Neural cell (in vitro differentiated cells): ENCODE measurements at regions not wholly inside any gene's neighbourhood (a gene's known extent, or its start where the extent isn't known, plus 50 kb on each side); places are given as distances from the start of the nearest gene placed in this dataset.

ENCODE experiments used
- H2AFZ ChIP-seq: fragments of 200-600, 300-800 bp; sonication (generic), shearing (Covaris generic); 2 replicates; pipeline ENCODE4 v1.6.0; 2014; ENCODE audit warnings: low read depth, mild to moderate bottlenecking, antibody characterized with exemption, low read length, moderate library complexity
- H3F3A ChIP-seq: fragments of 200-600 bp; shearing (Covaris generic); 2 replicates; pipeline ENCODE4 v1.6.1; 2016; ENCODE audit warnings: mild to moderate bottlenecking, moderate library complexity, mixed read lengths, antibody characterized with exemption, low read length; ENCODE audit not compliant: insufficient read depth, poor library complexity, severe bottlenecking
- H3K27ac ChIP-seq: fragments of 200-600, 300-800 bp; sonication (generic), shearing (Covaris generic); 2 replicates; pipeline ENCODE4 v1.5.1; 2014; ENCODE audit warnings: mild to moderate bottlenecking, low read length, moderate library complexity
- H3K27me3 ChIP-seq: fragments of 300-800, 200-600 bp; sonication (generic), shearing (Covaris generic); 2 replicates; pipeline ENCODE4 v1.6.0; 2014; ENCODE audit warnings: mild to moderate bottlenecking, low read depth, low read length, moderate library complexity; ENCODE audit not compliant: insufficient read depth
- H3K36me3 ChIP-seq: fragments of 300-800, 200-600 bp; sonication (generic), shearing (Covaris generic); 2 replicates; pipeline ENCODE4 v1.5.1; 2014; ENCODE audit warnings: mild to moderate bottlenecking, antibody characterized with exemption, low read length, moderate library complexity; ENCODE audit not compliant: insufficient read depth
- H3K4me2 ChIP-seq: fragments of 300-800, 200-600 bp; sonication (generic), shearing (Covaris generic); 2 replicates; pipeline ENCODE4 v1.6.0; 2014; ENCODE audit warnings: mild to moderate bottlenecking, low read length
- H3K4me3 ChIP-seq: fragments of 300-800, 200-600 bp; sonication (generic), shearing (Covaris generic); 2 replicates; pipeline ENCODE4 v1.5.1; 2014; ENCODE audit warnings: mild to moderate bottlenecking, low read length, moderate library complexity
- H3K79me2 ChIP-seq: fragments of 200-600 bp; shearing (Covaris generic); replicated peaks from 2 replicates; pipeline ENCODE4 v1.6.0; 2014; ENCODE audit warnings: mild to moderate bottlenecking, low read length, moderate library complexity; ENCODE audit not compliant: insufficient read depth
- H3K9ac ChIP-seq: fragments of 300-800, 200-600 bp; sonication (generic), shearing (Covaris generic); 2 replicates; pipeline ENCODE4 v1.6.1; 2016; ENCODE audit warnings: mild to moderate bottlenecking, low read length, mixed read lengths
- H3K9me2 ChIP-seq: fragments of 200-600 bp; shearing (Covaris generic); 2 replicates; pipeline ENCODE4 v1.6.1; 2016; ENCODE audit warnings: mild to moderate bottlenecking, low read length, mixed read lengths; ENCODE audit not compliant: insufficient read depth
- H3K9me3 ChIP-seq: fragments of 200-600, 300-800 bp; sonication (generic), shearing (Covaris generic); 2 replicates; pipeline ENCODE4 v1.6.1; 2016; ENCODE audit warnings: mild to moderate bottlenecking, mixed run types, low read length, moderate library complexity, mixed read lengths
- H4K20me1 ChIP-seq: fragments of 200-600 bp; shearing (Covaris generic); 2 replicates; pipeline ENCODE4 v1.6.1; 2016; ENCODE audit warnings: mild to moderate bottlenecking, mixed run types; ENCODE audit not compliant: insufficient read depth
- EP300 ChIP-seq: fragments of 450-650 bp; conservative IDR thresholded peaks from 2 replicates; pipeline ENCODE4 v1.6.1; 2014; ENCODE audit warnings: antibody characterized with exemption, mild to moderate bottlenecking, moderate library complexity; ENCODE audit not compliant: poor library complexity, severe bottlenecking
- MXI1 ChIP-seq: fragments of 450-650 bp; conservative IDR thresholded peaks from 2 replicates; pipeline ENCODE4 v1.6.1; 2014; ENCODE audit warnings: antibody characterized with exemption, mild to moderate bottlenecking; ENCODE audit not compliant: poor library complexity, severe bottlenecking
- POLR2AphosphoS5 ChIP-seq: IDR thresholded peaks from 2 replicates; pipeline ENCODE4 v1.6.1; 2012
- RAD21 ChIP-seq: fragments of 450-650 bp; conservative IDR thresholded peaks from 2 replicates; pipeline ENCODE4 v1.6.1; 2014; ENCODE audit warnings: antibody characterized with exemption, mild to moderate bottlenecking, moderate library complexity
- REST ChIP-seq: IDR thresholded peaks from 2 replicates; pipeline ENCODE4 v1.6.1; 2012; ENCODE audit warnings: borderline replicate concordance
- SMC3 ChIP-seq: fragments of 450-650 bp; conservative IDR thresholded peaks from 2 replicates; pipeline ENCODE4 v1.6.1; 2014; ENCODE audit warnings: antibody characterized with exemption, mild to moderate bottlenecking, moderate library complexity; ENCODE audit not compliant: poor library complexity
- TAF1 ChIP-seq: IDR thresholded peaks from 2 replicates; pipeline ENCODE4 v1.6.1; 2012; ENCODE audit warnings: low read depth
- TF ChIP-seq, protein P1 (sequence below): fragments of 450-650 bp; IDR thresholded peaks from 2 replicates; pipeline ENCODE4 v1.5.1; 2014; ENCODE audit warnings: antibody characterized with exemption, mild to moderate bottlenecking, moderate library complexity; ENCODE audit not compliant: poor library complexity, severe bottlenecking

DNA sequence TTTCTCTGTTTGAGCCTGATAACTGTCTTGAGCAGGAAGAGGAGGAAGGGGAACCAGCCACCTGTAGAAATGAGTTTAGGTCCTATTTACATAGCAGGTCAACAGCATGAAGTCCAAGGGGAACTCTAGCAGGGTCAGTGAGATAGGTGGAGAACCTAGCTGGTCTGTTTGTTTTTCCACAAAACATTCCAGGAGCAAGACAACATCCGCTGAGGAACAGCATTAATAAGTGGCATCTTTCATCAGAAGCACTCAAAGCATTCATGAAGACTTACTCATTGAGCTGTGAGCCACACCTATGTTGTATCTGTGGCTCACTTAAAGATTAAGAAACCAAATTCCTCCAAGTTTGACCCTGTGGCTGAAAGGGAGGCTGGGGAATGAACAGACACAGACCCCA is 115.9 kb downstream of the ACTBL2 start:
- H4K20me1 ChIP-seq, result no peaks in the 10 kb centered on the region
- TF ChIP-seq, protein P1, sequence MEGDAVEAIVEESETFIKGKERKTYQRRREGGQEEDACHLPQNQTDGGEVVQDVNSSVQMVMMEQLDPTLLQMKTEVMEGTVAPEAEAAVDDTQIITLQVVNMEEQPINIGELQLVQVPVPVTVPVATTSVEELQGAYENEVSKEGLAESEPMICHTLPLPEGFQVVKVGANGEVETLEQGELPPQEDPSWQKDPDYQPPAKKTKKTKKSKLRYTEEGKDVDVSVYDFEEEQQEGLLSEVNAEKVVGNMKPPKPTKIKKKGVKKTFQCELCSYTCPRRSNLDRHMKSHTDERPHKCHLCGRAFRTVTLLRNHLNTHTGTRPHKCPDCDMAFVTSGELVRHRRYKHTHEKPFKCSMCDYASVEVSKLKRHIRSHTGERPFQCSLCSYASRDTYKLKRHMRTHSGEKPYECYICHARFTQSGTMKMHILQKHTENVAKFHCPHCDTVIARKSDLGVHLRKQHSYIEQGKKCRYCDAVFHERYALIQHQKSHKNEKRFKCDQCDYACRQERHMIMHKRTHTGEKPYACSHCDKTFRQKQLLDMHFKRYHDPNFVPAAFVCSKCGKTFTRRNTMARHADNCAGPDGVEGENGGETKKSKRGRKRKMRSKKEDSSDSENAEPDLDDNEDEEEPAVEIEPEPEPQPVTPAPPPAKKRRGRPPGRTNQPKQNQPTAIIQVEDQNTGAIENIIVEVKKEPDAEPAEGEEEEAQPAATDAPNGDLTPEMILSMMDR, result no peak
- no peak for TF ChIP-seq MXI1
- H3K36me3 ChIP-seq, result no peaks in the 10 kb centered on the region
- H3K4me2 ChIP-seq, result no peak overlapping the region
- H3K27ac ChIP-seq, result no peak overlapping the region
- H3K9me2 ChIP-seq, result no peaks in the 10 kb centered on the region
- H3K9ac ChIP-seq, result no peak overlapping the region
- no peaks in the 10 kb centered on the region for H3K27me3 ChIP-seq
- no peak overlapping the region for H2AFZ ChIP-seq
- no peak overlapping the region for H3K4me3 ChIP-seq
- no peaks in the 10 kb centered on the region for H3K9me3 ChIP-seq
- H3K79me2 ChIP-seq, result no peaks in the 10 kb centered on the region
- no peaks in the 10 kb centered on the region for H3F3A ChIP-seq

DNA sequence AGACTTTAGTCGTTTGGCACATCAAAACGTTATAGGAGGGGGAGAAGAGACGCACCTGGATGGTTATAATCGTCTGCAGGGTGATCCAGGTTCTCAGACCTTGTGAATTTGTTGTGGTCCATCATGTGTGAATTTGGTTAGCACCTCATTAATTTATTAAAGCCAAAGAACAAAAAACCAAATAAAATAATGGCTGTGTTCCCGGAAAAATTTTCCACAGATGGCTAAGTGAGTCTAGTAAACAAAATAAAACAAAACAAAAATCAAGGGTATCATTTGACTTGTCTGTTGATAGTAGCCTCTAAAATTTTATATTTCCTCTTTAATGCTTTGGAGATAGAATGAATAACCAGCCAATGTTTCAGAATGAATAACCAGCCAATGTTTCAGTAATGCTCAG is 119.7 kb downstream of the ACTBL2 start:
- Histone ChIP-seq H3K79me2 (no peaks in the 10 kb centered on the region), H3K9ac (no peak overlapping the region), H2AFZ (no peak overlapping the region), H3K36me3 (no peaks in the 10 kb centered on the region), H3K9me2 (no peaks in the 10 kb centered on the region), H3F3A (no peaks in the 10 kb centered on the region), H3K9me3 (no peaks in the 10 kb centered on the region), H3K27ac (no peak overlapping the region), H3K27me3 (no peaks in the 10 kb centered on the region), H3K4me2 (no peak overlapping the region), H3K4me3 (no peak overlapping the region), H4K20me1 (no peaks in the 10 kb centered on the region)
- TF ChIP-seq, protein P1, result no peak
- no peak for TF ChIP-seq SMC3
- TF ChIP-seq MXI1, result no peak
- TF ChIP-seq REST, result no peak

- no peak overlapping the region for H3K4me3 ChIP-seq
- no peaks in the 10 kb centered on the region for H3F3A ChIP-seq
- no peak overlapping the region for H2AFZ ChIP-seq
- no peaks in the 10 kb centered on the region for H3K36me3 ChIP-seq
- H4K20me1 ChIP-seq, result no peaks in the 10 kb centered on the region
- H3K4me2 ChIP-seq, result no peak overlapping the region
- H3K9ac ChIP-seq, result no peak overlapping the region
- H3K27me3 ChIP-seq, result no peaks in the 10 kb centered on the region
- no peaks in the 10 kb centered on the region for H3K9me2 ChIP-seq
- H3K79me2 ChIP-seq, result no peaks in the 10 kb centered on the region
- no peaks in the 10 kb centered on the region for H3K9me3 ChIP-seq
- H3K27ac ChIP-seq, result no peak overlapping the region
- TF ChIP-seq REST (no peak), MXI1 (no peak), SMC3 (no peak), EP300 (no peak), POLR2AphosphoS5 (no peak), TAF1 (no peak), RAD21 (no peak)
- TF ChIP-seq, protein P1, result no peak
These were observed 121.7 kb downstream of the ACTBL2 start for GRCh38 chr5:57360871-57361270.
